ENCODE measurements at regions not wholly inside any gene's neighbourhood (a gene's known extent, or its start where the extent isn't known, plus 50 kb on each side); places are given as distances from the start of the nearest gene placed in this dataset.

DNA sequence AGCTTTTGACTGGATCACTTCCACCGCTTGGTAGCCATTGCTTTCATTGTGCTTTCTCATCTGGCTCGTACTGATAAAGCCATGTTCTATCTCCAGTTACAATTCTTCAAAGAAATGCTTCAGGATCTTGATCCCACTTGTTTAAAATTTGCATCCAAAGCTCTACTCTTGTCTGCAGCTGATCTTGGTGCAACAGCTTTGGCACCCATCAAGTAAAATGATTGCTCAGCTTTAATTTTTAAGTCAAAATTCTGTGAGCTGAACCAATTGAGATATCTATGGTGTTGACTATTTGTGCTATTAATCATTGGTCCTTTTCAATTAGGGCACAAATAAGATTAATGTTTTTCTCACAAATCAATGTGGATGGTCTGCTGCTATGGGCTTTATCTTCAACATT, 54.8 kb upstream of the DUSP10 start:
- DNase-seq = no peak

- DNase-seq = no peak
Observed at GRCh38 chr1:221795380-221795779, 53.5 kb upstream of the DUSP10 start.

DNA sequence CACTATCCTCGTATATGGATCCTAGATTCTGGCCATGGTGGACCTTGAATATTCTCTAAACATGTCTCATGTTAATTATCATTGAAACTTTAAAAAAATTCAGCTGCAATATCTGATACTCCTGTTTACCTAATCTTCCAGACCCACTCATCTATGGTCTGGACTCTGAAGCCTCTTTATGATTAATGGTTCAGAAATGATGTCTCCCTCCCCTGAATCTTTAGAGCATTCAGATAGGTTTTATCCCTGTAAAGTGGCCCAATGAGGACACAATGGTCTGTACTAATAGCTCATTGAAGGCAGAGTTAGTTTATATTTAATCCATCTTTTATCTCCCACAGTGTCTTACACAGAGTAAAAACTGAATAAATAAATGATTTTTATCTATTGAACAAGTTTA, 53.0 kb upstream of the DUSP10 start:
- no peak for DNase-seq

- DNase-seq = no peak
Observed at GRCh38 chr1:221794079-221794670, 52.3 kb upstream of the DUSP10 start.

DNA sequence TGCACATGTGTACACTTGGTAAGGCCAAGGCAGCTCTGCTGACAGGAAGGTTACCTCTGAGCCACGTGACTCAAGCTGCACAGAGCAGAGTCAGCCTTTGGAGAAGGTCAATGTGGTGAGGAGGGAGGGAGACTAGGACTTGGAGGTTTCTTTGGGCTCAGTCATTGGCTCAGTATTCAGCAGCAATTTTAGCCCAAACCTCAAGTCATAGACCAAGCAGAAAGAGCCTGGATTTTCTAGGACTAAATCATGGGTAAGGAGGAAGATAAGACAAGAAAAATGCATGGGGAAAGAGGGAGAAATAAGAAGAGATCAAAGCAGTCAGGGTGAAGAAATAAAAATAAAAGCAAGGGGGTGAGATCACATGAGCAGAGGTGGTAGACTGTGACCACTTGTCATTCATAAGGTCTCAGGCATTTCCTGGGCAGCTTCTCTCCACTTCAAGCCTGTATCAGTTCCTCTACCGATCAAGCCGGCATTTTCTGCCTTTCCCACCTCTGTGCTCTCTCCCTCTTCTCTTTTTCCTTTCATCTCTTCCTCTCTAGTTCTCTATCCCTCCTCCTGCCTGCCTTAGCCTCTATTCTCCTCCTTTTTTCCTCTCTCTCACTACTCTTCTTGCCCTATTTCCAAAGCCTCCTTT, 51.7 kb upstream of the DUSP10 start:
- no peak for DNase-seq

GRCh38 chr1:221791846-221792245, 50.0 kb upstream of the DUSP10 start:
- no peak for DNase-seq
